OCI-LY1 (cell line): ENCODE measurements at regions not wholly inside any gene's neighbourhood (a gene's known extent, or its start where the extent isn't known, plus 50 kb on each side); places are given as distances from the start of the nearest gene placed in this dataset.

Experiments
- H2AFZ ChIP-seq: fragments of 200-600 bp; sonication (generic), shearing (Covaris generic); 2 replicates; pipeline ENCODE4 v1.6.0; 2014; ENCODE audit warnings: antibody characterized with exemption, mild to moderate bottlenecking, low read length
- H3F3A ChIP-seq: fragments of 200-600 bp; sonication (generic), shearing (Covaris generic); 2 replicates; pipeline ENCODE4 v1.6.0; 2014; ENCODE audit warnings: mild to moderate bottlenecking, antibody characterized with exemption, low read length, moderate library complexity; ENCODE audit not compliant: insufficient read depth
- H3K27ac ChIP-seq: fragments of 200-600 bp; sonication (generic); 2 replicates; pipeline ENCODE4 v1.5.1; 2014; ENCODE audit warnings: low read length, mixed run types, mild to moderate bottlenecking, low read depth; ENCODE audit not compliant: poor library complexity, severe bottlenecking
- H3K27me3 ChIP-seq: fragments of 200-600 bp; sonication (generic); 2 replicates; pipeline ENCODE4 v1.6.0; 2014; ENCODE audit warnings: antibody characterized with exemption, mild to moderate bottlenecking, low read length, moderate library complexity; ENCODE audit not compliant: insufficient read depth
- H3K36me3 ChIP-seq: fragments of 200-600 bp; sonication (generic); 2 replicates; pipeline ENCODE4 v1.6.1; 2014; ENCODE audit warnings: mild to moderate bottlenecking, antibody characterized with exemption, low read length, moderate library complexity, mixed read lengths; ENCODE audit not compliant: insufficient read depth
- H3K4me1 ChIP-seq: fragments of 200-600 bp; sonication (generic); 2 replicates; pipeline ENCODE4 v1.5.1; 2014; ENCODE audit warnings: mild to moderate bottlenecking, low read length, moderate library complexity; ENCODE audit not compliant: insufficient read depth, severe bottlenecking
- H3K4me2 ChIP-seq: fragments of 200-600 bp; sonication (generic), shearing (Covaris generic); 2 replicates; pipeline ENCODE4 v1.6.1; 2014; ENCODE audit warnings: low read length
- H3K4me3 ChIP-seq: fragments of 200-600 bp; sonication (generic); 2 replicates; pipeline ENCODE4 v1.5.1; 2014; ENCODE audit warnings: low read length, low read depth, mild to moderate bottlenecking, mixed read lengths; ENCODE audit not compliant: poor library complexity, severe bottlenecking
- H3K79me2 ChIP-seq: fragments of 200-600 bp; shearing (Covaris generic); 2 replicates; pipeline ENCODE4 v1.6.1; 2016; ENCODE audit warnings: mixed run types, low read length, mixed read lengths; ENCODE audit not compliant: insufficient read depth
- H3K9ac ChIP-seq: fragments of 200-600 bp; sonication (generic), shearing (Covaris generic); 2 replicates; pipeline ENCODE4 v1.6.1; 2014; ENCODE audit warnings: mild to moderate bottlenecking, low read length, mixed read lengths
- H3K9me2 ChIP-seq: fragments of 200-600 bp; sonication (generic), shearing (Covaris generic); 2 replicates; pipeline ENCODE4 v1.6.1; 2014; ENCODE audit warnings: low read depth, mild to moderate bottlenecking, low read length, mixed read lengths
- H3K9me3 ChIP-seq: fragments of 200-600 bp; shearing (Covaris generic); 2 replicates; pipeline ENCODE4 v1.6.1; 2014; ENCODE audit warnings: low read length, mixed read lengths
- H4K20me1 ChIP-seq: fragments of 200-600 bp; sonication (generic), shearing (Covaris generic); 2 replicates; pipeline ENCODE4 v1.6.0; 2016; ENCODE audit warnings: mild to moderate bottlenecking, low read length; ENCODE audit not compliant: insufficient read depth
- EZH2 ChIP-seq: fragments of 200-600 bp; sonication (generic), shearing (Covaris generic); IDR thresholded peaks from 2 replicates; pipeline ENCODE4 v1.8.0; 2017; ENCODE audit warnings: borderline replicate concordance, mixed run types, mild to moderate bottlenecking, antibody characterized with exemption, low read length, moderate library complexity, mixed read lengths
- TF ChIP-seq, protein P1 (sequence below): fragments of 200-600 bp; sonication (generic), shearing (Covaris generic); IDR thresholded peaks from 2 replicates; pipeline ENCODE4 v1.5.1; 2017; ENCODE audit warnings: mild to moderate bottlenecking, antibody characterized with exemption, low read length, moderate library complexity, mixed read lengths

DNA sequence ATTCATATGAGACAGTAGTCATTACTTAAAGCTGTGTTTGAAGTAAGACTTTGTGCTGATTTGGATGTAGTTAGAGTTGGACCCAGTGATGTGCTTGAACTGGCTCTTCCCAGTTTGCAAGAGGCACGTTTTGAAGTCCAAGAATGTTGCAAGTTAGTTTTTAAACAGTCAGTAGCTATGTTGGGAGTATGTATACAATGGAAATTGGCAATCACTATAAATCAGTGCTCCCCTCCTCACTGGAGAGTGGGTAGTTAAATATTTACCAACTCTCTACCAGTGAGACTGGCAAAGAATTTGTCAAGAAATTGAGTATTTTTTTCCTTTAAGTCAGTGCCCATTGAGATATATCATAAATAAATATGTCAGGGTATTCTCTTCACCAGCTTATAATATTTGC lies 191.9 kb upstream of the SPRY1 start:
- Histone ChIP-seq H3K79me2 (no peaks in the 10 kb centered on the region), H3K27me3 (no peaks in the 10 kb centered on the region), H3K36me3 (no peaks in the 10 kb centered on the region), H3K9me2 (no peaks in the 10 kb centered on the region), H3K9me3 (no peaks in the 10 kb centered on the region), H3K9ac (no peak overlapping the region), H3K4me3 (no peak overlapping the region), H3K27ac (no peak overlapping the region), H3F3A (no peaks in the 10 kb centered on the region), H2AFZ (no peak overlapping the region), H3K4me1 (no peaks in the 10 kb centered on the region), H3K4me2 (no peak overlapping the region), H4K20me1 (no peaks in the 10 kb centered on the region)
- TF ChIP-seq EZH2: no peak
- TF ChIP-seq, protein P1, sequence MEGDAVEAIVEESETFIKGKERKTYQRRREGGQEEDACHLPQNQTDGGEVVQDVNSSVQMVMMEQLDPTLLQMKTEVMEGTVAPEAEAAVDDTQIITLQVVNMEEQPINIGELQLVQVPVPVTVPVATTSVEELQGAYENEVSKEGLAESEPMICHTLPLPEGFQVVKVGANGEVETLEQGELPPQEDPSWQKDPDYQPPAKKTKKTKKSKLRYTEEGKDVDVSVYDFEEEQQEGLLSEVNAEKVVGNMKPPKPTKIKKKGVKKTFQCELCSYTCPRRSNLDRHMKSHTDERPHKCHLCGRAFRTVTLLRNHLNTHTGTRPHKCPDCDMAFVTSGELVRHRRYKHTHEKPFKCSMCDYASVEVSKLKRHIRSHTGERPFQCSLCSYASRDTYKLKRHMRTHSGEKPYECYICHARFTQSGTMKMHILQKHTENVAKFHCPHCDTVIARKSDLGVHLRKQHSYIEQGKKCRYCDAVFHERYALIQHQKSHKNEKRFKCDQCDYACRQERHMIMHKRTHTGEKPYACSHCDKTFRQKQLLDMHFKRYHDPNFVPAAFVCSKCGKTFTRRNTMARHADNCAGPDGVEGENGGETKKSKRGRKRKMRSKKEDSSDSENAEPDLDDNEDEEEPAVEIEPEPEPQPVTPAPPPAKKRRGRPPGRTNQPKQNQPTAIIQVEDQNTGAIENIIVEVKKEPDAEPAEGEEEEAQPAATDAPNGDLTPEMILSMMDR: no peak

DNA sequence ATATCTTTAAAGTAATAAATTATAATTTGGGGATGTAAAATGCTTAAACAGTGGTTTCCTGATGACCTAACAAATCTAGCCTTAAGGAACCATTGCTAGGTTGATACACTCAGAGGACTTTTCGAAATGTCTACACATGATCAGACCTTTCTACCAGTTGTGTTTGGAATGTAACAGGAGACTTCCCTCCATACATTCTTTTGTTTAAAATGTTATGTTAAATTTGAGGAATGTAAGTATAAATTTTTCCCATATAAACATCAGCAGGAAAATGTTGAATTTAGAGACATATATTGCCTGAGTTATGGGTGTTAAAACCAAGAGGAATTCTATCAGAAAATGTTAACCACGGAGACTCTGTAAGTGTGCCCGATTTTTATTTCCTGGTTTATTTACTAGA lies 190.6 kb upstream of the SPRY1 start:
- Histone ChIP-seq H3K9me2 (no peaks in the 10 kb centered on the region; the same call in 1 of the 2 replicates), H3K27ac (no peak overlapping the region), H3K4me2 (no peak overlapping the region), H3K36me3 (no peaks in the 10 kb centered on the region), H4K20me1 (no peaks in the 10 kb centered on the region), H3K9me3 (no peaks in the 10 kb centered on the region), H3K9ac (no peak overlapping the region), H3K4me1 (no peaks in the 10 kb centered on the region), H3F3A (no peaks in the 10 kb centered on the region), H3K79me2 (no peaks in the 10 kb centered on the region), H2AFZ (no peak overlapping the region), H3K4me3 (no peak overlapping the region), H3K27me3 (no peaks in the 10 kb centered on the region)
- TF ChIP-seq, protein P1: no peak
- TF ChIP-seq EZH2: no peak

DNA sequence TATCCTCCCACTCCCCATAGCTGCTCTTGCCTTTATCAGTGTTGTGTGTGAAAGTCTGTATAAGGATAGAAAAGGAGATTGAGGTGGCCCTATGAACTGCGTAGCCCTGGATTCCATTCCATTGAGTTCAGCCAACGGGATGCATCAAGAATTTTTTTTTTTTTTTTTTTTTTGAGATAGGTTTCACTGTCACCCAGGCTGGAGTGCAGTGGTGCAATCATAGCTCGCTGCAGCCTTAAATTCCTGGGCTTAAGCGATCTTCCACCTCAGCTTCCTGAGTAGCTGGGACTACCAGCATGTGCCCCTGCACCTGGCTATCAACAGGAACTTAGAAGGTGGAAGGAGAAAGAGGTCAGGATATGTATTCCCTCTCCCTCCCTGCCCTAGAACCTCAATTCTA lies 187.2 kb upstream of the SPRY1 start:
- H3F3A ChIP-seq: no peaks in the 10 kb centered on the region
- H3K9me3 ChIP-seq: no peaks in the 10 kb centered on the region
- no peaks in the 10 kb centered on the region for H3K79me2 ChIP-seq

More for the DNA sequence above, 187.2 kb upstream of the SPRY1 start:
- Histone ChIP-seq H3K4me2 (no peak overlapping the region), H2AFZ (no peak overlapping the region), H3K27ac (no peak overlapping the region), H4K20me1 (no peaks in the 10 kb centered on the region), H3K27me3 (no peaks in the 10 kb centered on the region), H3K4me1 (no peaks in the 10 kb centered on the region), H3K36me3 (no peaks in the 10 kb centered on the region), H3K4me3 (no peak overlapping the region), H3K9ac (no peak overlapping the region), H3K9me2 (no peaks in the 10 kb centered on the region; the same call in 1 of the 2 replicates)
- TF ChIP-seq, protein P1: no peak
- TF ChIP-seq EZH2: no peak
